KOPT-K1 (cell line): ENCODE measurements at regions not wholly inside any gene's neighbourhood (a gene's known extent, or its start where the extent isn't known, plus 50 kb on each side); places are given as distances from the start of the nearest gene placed in this dataset.

Experiments
- H3K27ac ChIP-seq: fragments of 200-600 bp; sonication (generic); 2 replicates; pipeline ENCODE4 v1.5.1; 2016; ENCODE audit warnings: antibody characterized with exemption, mild to moderate bottlenecking, low read depth, low read length; ENCODE audit not compliant: poor library complexity, severe bottlenecking
- H3K36me3 ChIP-seq: fragments of 200-600 bp; sonication (generic); 2 replicates; pipeline ENCODE4 v1.5.1; 2017; ENCODE audit warnings: antibody characterized with exemption, mild to moderate bottlenecking, low read length, moderate library complexity; ENCODE audit not compliant: insufficient read depth
- H3K9me3 ChIP-seq: fragments of 200-600 bp; sonication (generic); 2 replicates; pipeline ENCODE4 v1.5.1; 2017; ENCODE audit warnings: antibody characterized with exemption, low read length, mild to moderate bottlenecking; ENCODE audit not compliant: insufficient read depth, poor library complexity, severe bottlenecking

GRCh38 chr9:106670418-106670817, 192.5 kb upstream of the ZNF462 start:
- Histone ChIP-seq H3K27ac (no peak overlapping the region), H3K36me3 (no peaks in the 10 kb centered on the region), H3K9me3 (no peaks in the 10 kb centered on the region)

- Histone ChIP-seq H3K36me3 (no peaks in the 10 kb centered on the region), H3K27ac (no peak overlapping the region), H3K9me3 (no peaks in the 10 kb centered on the region)
Observed at GRCh38 chr9:106675780-106676179, 187.2 kb upstream of the ZNF462 start.

GRCh38 chr9:106677374-106677773, 185.6 kb upstream of the ZNF462 start:
- Histone ChIP-seq H3K36me3 (no peaks in the 10 kb centered on the region), H3K9me3 (no peaks in the 10 kb centered on the region), H3K27ac (no peak overlapping the region)

- H3K27ac ChIP-seq: no peak overlapping the region
- H3K36me3 ChIP-seq: no peaks in the 10 kb centered on the region
- H3K9me3 ChIP-seq: no peaks in the 10 kb centered on the region
Observed at GRCh38 chr9:106677830-106678229, 185.1 kb upstream of the ZNF462 start.

- H3K9me3 ChIP-seq: no peaks in the 10 kb centered on the region
- H3K36me3 ChIP-seq: no peaks in the 10 kb centered on the region
- no peak overlapping the region for H3K27ac ChIP-seq
Observed at GRCh38 chr9:106678273-106678672, 184.7 kb upstream of the ZNF462 start.

GRCh38 chr9:106682420-106682819, 180.5 kb upstream of the ZNF462 start:
- Histone ChIP-seq H3K36me3 (no peaks in the 10 kb centered on the region), H3K27ac (no peak overlapping the region), H3K9me3 (no peaks in the 10 kb centered on the region)

- H3K9me3 ChIP-seq: no peaks in the 10 kb centered on the region
- no peaks in the 10 kb centered on the region for H3K36me3 ChIP-seq
- no peak overlapping the region for H3K27ac ChIP-seq
Observed at GRCh38 chr9:106683454-106683853, 179.5 kb upstream of the ZNF462 start.

GRCh38 chr9:106684940-106685695, 177.8 kb upstream of the ZNF462 start:
- H3K9me3 ChIP-seq: no peaks in the 10 kb centered on the region
- H3K36me3 ChIP-seq: no peaks in the 10 kb centered on the region
- no peak overlapping the region for H3K27ac ChIP-seq

- no peaks in the 10 kb centered on the region for H3K36me3 ChIP-seq
- H3K27ac ChIP-seq: no peak overlapping the region
Observed at GRCh38 chr9:106689089-106689488, 173.9 kb upstream of the ZNF462 start.

GRCh38 chr9:106691627-106692026, 171.3 kb upstream of the ZNF462 start:
- no peak overlapping the region for H3K27ac ChIP-seq
- no peaks in the 10 kb centered on the region for H3K36me3 ChIP-seq

More at GRCh38 chr9:106689089-106689488, 173.9 kb upstream of the ZNF462 start:
- no peaks in the 10 kb centered on the region for H3K9me3 ChIP-seq

GRCh38 chr9:106693558-106693957, 169.4 kb upstream of the ZNF462 start:
- Histone ChIP-seq H3K36me3 (no peaks in the 10 kb centered on the region), H3K9me3 (no peaks in the 10 kb centered on the region), H3K27ac (no peak overlapping the region)

More at GRCh38 chr9:106691627-106692026, 171.3 kb upstream of the ZNF462 start:
- no peaks in the 10 kb centered on the region for H3K9me3 ChIP-seq

GRCh38 chr9:106696804-106697203, 166.2 kb upstream of the ZNF462 start:
- no peak overlapping the region for H3K27ac ChIP-seq
- no peaks in the 10 kb centered on the region for H3K36me3 ChIP-seq
- no peaks in the 10 kb centered on the region for H3K9me3 ChIP-seq

GRCh38 chr9:106697390-106697749, 165.6 kb upstream of the ZNF462 start:
- Histone ChIP-seq H3K27ac (no peak overlapping the region), H3K36me3 (no peaks in the 10 kb centered on the region), H3K9me3 (no peaks in the 10 kb centered on the region)

- Histone ChIP-seq H3K9me3 (no peaks in the 10 kb centered on the region), H3K27ac (no peak overlapping the region), H3K36me3 (no peaks in the 10 kb centered on the region)
Observed at GRCh38 chr9:106697750-106698502, 165.0 kb upstream of the ZNF462 start.

GRCh38 chr9:106700676-106701075, 162.3 kb upstream of the ZNF462 start:
- Histone ChIP-seq H3K27ac (no peak overlapping the region), H3K36me3 (no peaks in the 10 kb centered on the region)

GRCh38 chr9:106701611-106702010, 161.4 kb upstream of the ZNF462 start:
- no peak overlapping the region for H3K27ac ChIP-seq
- H3K9me3 ChIP-seq: no peaks in the 10 kb centered on the region
- H3K36me3 ChIP-seq: no peaks in the 10 kb centered on the region

More at GRCh38 chr9:106700676-106701075, 162.3 kb upstream of the ZNF462 start:
- no peaks in the 10 kb centered on the region for H3K9me3 ChIP-seq
